Kidney epithelial cell (primary cell): ENCODE measurements at regions not wholly inside any gene's neighbourhood (a gene's known extent, or its start where the extent isn't known, plus 50 kb on each side); places are given as distances from the start of the nearest gene placed in this dataset.

Experiments used
- DNase-seq: peaks from one replicate; pipeline ENCODE4 v3.0.0-alpha.2; 2010; ENCODE audit warnings: low read depth
- H3K27me3 ChIP-seq: 2 replicates; pipeline ENCODE4 v1.6.0; 2011; ENCODE audit warnings: low read length; ENCODE audit not compliant: control insufficient read depth, insufficient read depth
- H3K36me3 ChIP-seq: 2 replicates; pipeline ENCODE4 v1.5.1; 2011; ENCODE audit warnings: low read length; ENCODE audit not compliant: control insufficient read depth, insufficient read depth
- H3K4me3 ChIP-seq: 2 replicates; pipeline ENCODE4 v1.5.1; 2011; ENCODE audit warnings: low read depth, mild to moderate bottlenecking, control low read depth, low read length
- CTCF ChIP-seq: IDR thresholded peaks from 2 replicates; pipeline ENCODE4 v1.5.1; 2011; ENCODE audit warnings: mild to moderate bottlenecking, moderate library complexity, low read length, control low read depth, inconsistent platforms; ENCODE audit not compliant: insufficient read depth, poor library complexity, severe bottlenecking

- no peak overlapping the region for H3K4me3 ChIP-seq
- no peak for DNase-seq
Observed at GRCh38 chr13:72127031-72127430, 260.0 kb upstream of the DACH1 start.

GRCh38 chr13:72126424-72126823 is 259.4 kb upstream of the DACH1 start:
- Histone ChIP-seq H3K27me3 (no peaks in the 10 kb centered on the region), H3K36me3 (no peaks in the 10 kb centered on the region), H3K4me3 (no peak overlapping the region)
- TF ChIP-seq CTCF, result no peak
- no peak for DNase-seq

More at GRCh38 chr13:72127031-72127430, 260.0 kb upstream of the DACH1 start:
- no peak for TF ChIP-seq CTCF
- H3K36me3 ChIP-seq, result no peaks in the 10 kb centered on the region
- no peaks in the 10 kb centered on the region for H3K27me3 ChIP-seq

- Histone ChIP-seq H3K27me3 (no peaks in the 10 kb centered on the region), H3K36me3 (no peaks in the 10 kb centered on the region), H3K4me3 (no peak overlapping the region)
- TF ChIP-seq CTCF, result no peak
- DNase-seq, result no peak
Observed at GRCh38 chr13:72125561-72125960, 258.6 kb upstream of the DACH1 start.

- Histone ChIP-seq H3K27me3 (no peaks in the 10 kb centered on the region), H3K4me3 (no peak overlapping the region)
- TF ChIP-seq CTCF, result no peak
Observed at GRCh38 chr13:72122661-72123255, 255.8 kb upstream of the DACH1 start.

GRCh38 chr13:72121466-72121865 is 254.5 kb upstream of the DACH1 start:
- peak; percentile 18 for DNase-seq
- Histone ChIP-seq H3K4me3 (no peak overlapping the region), H3K36me3 (no peaks in the 10 kb centered on the region), H3K27me3 (no peaks in the 10 kb centered on the region)
- TF ChIP-seq CTCF, result no peak

More at GRCh38 chr13:72122661-72123255, 255.8 kb upstream of the DACH1 start:
- H3K36me3 ChIP-seq, result no peaks in the 10 kb centered on the region
- DNase-seq, result no peak

- no peaks in the 10 kb centered on the region for H3K36me3 ChIP-seq
- no peaks in the 10 kb centered on the region for H3K27me3 ChIP-seq
- no peak for DNase-seq
- no peak overlapping the region for H3K4me3 ChIP-seq
- no peak for TF ChIP-seq CTCF
Observed at GRCh38 chr13:72120632-72121031, 253.6 kb upstream of the DACH1 start.
